Thoracic aorta (tissue), 2 donors: ENCODE measurements at regions not wholly inside any gene's neighbourhood (a gene's known extent, or its start where the extent isn't known, plus 50 kb on each side); places are given as distances from the start of the nearest gene placed in this dataset.

Source experiments
- ATAC-seq: fragments of 150-250 bp; one replicate; pipeline ENCODE4 v1.8.0; 2017; ENCODE audit warnings: low read depth; ENCODE audit not compliant: insufficient number of reproducible peaks, low FRiP score
- DNase-seq: peaks from one replicate; pipeline ENCODE4 v3.0.0-alpha.2; 2020; ENCODE audit warnings: low spot score
- H3K27ac ChIP-seq, 2 donors: fragments of 200-600 bp; sonication (generic); 1 replicate in 1 of 2; 2 replicates in 1 of 2; pipeline ENCODE4 v1.5.1; 2016; ENCODE audit warnings: mild to moderate bottlenecking in 2 of 2, moderate library complexity in 2 of 2
- H3K27me3 ChIP-seq: fragments of 200-600 bp; sonication (generic); replicated peaks from 2 replicates; pipeline ENCODE4 v1.6.0; 2016; ENCODE audit warnings: mild to moderate bottlenecking; ENCODE audit not compliant: insufficient read depth
- H3K36me3 ChIP-seq: fragments of 200-600 bp; sonication (generic); one replicate; pipeline ENCODE4 v1.5.1; 2016
- H3K4me1 ChIP-seq, 2 donors: fragments of 200-600 bp; sonication (generic); 1 replicate in 1 of 2; 2 replicates in 1 of 2; pipeline versions ENCODE4 v1.5.1 to v1.6.0; 2016; ENCODE audit warnings: low read depth in 2 of 2, mild to moderate bottlenecking in 1 of 2; ENCODE audit not compliant: control insufficient read depth in 1 of 2
- H3K4me3 ChIP-seq: fragments of 200-600 bp; sonication (generic); 2 replicates; pipeline ENCODE4 v1.5.1; 2016; ENCODE audit warnings: mild to moderate bottlenecking
- H3K9me3 ChIP-seq: fragments of 200-600 bp; sonication (generic); 2 replicates; pipeline ENCODE4 v1.5.1; 2016
- TF ChIP-seq, protein P1 (sequence below): fragments of 200-600 bp; sonication (generic); IDR thresholded peaks from one replicate; pipeline ENCODE4 v1.5.1; 2019; ENCODE audit warnings: antibody characterized with exemption

DNA sequence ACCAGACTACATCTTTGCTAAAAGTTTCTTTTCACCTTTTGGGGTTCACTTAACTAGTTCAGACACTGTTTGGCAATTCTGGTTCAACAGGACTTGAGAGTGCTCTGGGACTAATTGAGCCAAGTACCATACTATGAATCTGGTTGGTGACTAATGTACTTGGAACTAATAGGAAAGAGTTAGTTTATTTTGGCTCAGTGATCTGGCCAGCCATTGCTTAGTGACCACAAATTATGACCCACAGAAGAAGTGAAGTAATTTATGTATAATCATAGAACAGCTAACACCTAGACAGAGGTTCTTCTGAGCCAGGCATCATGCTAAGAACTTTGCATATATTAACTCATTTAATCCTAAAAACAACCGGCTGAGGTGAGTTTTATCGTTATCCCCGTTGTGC is 126.5 kb upstream of the JCAD start:
- no peaks in the 10 kb centered on the region for H3K36me3 ChIP-seq
- H3K4me1 ChIP-seq, result peaks cover 10 to 70% of the 10 kb centered on the region in 2 donors
- ATAC-seq (peak; percentile 59), DNase-seq (no peak)
- no peaks in the 10 kb centered on the region for H3K9me3 ChIP-seq
- no peak overlapping the region for H3K4me3 ChIP-seq
- TF ChIP-seq, protein P1, sequence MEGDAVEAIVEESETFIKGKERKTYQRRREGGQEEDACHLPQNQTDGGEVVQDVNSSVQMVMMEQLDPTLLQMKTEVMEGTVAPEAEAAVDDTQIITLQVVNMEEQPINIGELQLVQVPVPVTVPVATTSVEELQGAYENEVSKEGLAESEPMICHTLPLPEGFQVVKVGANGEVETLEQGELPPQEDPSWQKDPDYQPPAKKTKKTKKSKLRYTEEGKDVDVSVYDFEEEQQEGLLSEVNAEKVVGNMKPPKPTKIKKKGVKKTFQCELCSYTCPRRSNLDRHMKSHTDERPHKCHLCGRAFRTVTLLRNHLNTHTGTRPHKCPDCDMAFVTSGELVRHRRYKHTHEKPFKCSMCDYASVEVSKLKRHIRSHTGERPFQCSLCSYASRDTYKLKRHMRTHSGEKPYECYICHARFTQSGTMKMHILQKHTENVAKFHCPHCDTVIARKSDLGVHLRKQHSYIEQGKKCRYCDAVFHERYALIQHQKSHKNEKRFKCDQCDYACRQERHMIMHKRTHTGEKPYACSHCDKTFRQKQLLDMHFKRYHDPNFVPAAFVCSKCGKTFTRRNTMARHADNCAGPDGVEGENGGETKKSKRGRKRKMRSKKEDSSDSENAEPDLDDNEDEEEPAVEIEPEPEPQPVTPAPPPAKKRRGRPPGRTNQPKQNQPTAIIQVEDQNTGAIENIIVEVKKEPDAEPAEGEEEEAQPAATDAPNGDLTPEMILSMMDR, result no peak
- no peak overlapping the region for H3K27ac ChIP-seq
- H3K27me3 ChIP-seq, result no peaks in the 10 kb centered on the region

DNA sequence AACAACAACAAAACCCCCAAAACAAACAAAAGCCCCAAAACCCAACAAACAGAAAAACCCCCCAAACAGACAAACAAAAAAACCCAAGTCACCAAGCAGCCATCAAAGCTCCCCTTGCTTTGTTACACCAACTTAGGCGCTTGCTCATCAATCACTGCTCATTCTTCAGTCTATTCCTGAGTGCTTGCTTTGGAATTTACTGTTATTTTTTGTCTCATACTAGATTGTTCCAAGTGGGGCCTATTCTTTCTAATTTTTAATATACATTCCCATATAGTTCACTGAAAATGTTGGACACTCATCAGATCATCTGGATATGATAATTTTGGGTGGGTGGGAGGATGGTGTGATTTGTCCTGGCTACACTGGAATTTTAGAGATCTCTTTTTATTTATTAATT is 126.0 kb upstream of the JCAD start:
- Histone ChIP-seq H3K27ac (no peak overlapping the region), H3K9me3 (no peaks in the 10 kb centered on the region), H3K27me3 (no peaks in the 10 kb centered on the region), H3K4me3 (no peak overlapping the region), H3K4me1 (peaks cover 10 to 70% of the 10 kb centered on the region in 2 donors), H3K36me3 (no peaks in the 10 kb centered on the region)
- no peak for DNase-seq
- ATAC-seq, result no peak
- TF ChIP-seq, protein P1, result no peak

DNA sequence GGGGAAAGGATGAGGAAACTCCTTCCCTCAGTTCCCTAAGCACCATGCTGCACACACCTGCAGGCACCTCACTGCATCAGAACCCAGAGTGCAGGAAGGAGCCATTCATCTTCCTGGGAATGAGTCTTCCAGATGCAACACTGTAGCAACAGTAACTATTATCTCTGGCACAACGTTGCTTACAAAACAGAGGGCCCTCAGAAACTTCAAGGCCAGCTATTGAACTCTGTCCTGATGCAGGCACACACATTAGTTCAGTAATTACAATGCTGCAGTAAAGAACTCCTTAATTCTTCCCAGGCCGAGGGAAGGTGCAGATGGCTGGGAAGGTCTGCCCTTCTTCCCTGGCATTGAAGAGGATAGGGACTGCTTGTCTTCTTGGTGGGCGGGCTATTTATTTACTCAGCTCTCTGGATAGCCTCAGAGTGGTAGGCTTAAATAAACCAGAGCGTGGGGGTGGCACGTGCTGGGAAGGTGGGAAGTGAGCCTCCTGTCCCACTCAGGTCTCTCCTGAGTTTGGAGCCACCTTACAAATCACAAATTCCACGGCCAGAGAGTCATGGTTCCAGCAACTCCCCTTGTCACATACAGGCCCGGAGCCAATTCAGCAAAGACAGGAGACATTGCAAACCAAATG is 125.1 kb upstream of the JCAD start:
- TF ChIP-seq, protein P1, result no peak
- Histone ChIP-seq H3K9me3 (no peaks in the 10 kb centered on the region), H3K36me3 (no peaks in the 10 kb centered on the region), H3K27ac (no peak overlapping the region), H3K27me3 (no peaks in the 10 kb centered on the region), H3K4me3 (no peak overlapping the region), H3K4me1 (peaks cover 10 to 70% of the 10 kb centered on the region in 2 donors)
- no peak for DNase-seq
- ATAC-seq, result no peak

DNA sequence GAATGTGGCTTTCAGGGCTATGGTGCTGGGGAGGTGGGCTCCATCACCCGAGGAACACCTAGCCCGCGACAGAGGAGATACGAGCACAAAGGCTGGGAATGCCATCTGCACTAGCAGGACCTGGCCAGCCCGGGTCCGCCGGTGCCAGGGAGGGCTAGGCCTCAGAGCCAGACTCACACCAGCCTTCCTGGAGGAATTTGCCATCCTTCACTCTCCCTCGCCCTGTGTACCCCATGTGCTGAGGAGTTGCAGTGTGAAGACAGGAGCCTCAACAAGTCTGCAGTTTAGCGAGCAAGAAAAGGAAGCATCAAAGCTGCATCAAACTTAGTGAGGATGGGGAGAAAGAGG is 123.6 kb upstream of the JCAD start:
- DNase-seq (no peak), ATAC-seq (no peak)
- peaks cover 10 to 56% of the 10 kb centered on the region in 2 donors for H3K4me1 ChIP-seq
- H3K27ac ChIP-seq, result peak overlapping the region; percentile 16 to 38
- H3K9me3 ChIP-seq, result no peaks in the 10 kb centered on the region
- H3K36me3 ChIP-seq, result no peaks in the 10 kb centered on the region
- H3K4me3 ChIP-seq, result no peak overlapping the region
- TF ChIP-seq, protein P1, result no peak
- no peaks in the 10 kb centered on the region for H3K27me3 ChIP-seq

DNA sequence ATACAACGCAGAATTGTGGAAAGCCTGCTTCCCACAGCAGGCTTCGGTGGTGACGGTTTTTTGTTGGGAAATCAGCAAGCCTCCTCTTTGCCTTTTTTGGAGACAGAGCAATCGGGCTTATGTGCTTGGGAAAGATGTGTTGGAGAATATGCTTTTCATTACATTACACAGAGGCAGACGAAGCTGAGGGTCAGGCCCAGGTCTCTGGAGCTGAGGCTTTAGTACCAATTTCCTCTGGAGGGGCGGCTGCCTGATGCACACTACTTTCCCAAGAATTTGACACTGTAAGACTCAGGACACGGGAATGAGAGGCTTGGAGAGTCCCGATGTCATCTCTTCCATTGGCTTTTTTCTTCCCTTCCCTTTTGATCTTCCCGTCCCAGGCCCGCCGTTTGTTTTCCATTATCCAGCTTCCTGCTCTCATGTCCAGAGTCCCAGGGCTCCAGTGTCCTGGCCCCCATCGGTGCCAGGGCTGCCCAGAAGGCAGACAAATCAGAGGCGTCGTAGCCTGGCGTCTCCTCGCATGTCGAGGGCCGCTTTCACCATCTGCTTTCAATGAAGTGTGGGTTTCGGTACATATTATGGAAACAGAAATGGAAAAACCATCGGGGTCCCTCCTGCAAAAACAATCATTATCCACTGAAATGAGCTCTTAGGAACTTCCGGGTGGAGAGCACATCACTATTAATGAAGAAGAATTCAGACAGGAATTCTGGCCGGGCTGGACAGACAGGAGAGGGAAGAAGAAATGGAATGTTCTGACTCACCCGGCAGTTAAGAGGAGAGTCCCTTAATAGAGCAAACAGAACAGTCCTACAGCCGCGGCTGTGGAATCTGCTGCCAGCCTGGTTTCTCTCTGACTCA is 123.0 kb upstream of the JCAD start:
- DNase-seq (no peak), ATAC-seq (no peak)
- Histone ChIP-seq H3K36me3 (no peaks in the 10 kb centered on the region), H3K27ac (peak overlapping the region; percentile 38 to 42), H3K27me3 (no peaks in the 10 kb centered on the region), H3K4me1 (peaks cover 10 to 50% of the 10 kb centered on the region in 2 donors), H3K4me3 (no peak overlapping the region), H3K9me3 (no peaks in the 10 kb centered on the region)
- TF ChIP-seq, protein P1, result no peak
